Liver (tissue), 8 donors: ENCODE measurements at regions not wholly inside any gene's neighbourhood (a gene's known extent, or its start where the extent isn't known, plus 50 kb on each side); places are given as distances from the start of the nearest gene placed in this dataset.

Experiments
- DNase-seq: peaks from one replicate; pipeline ENCODE4 v3.0.0-alpha.2; 2017; ENCODE audit warnings: low spot score
- H3K27ac ChIP-seq, 2 donors: one replicate each; pipeline ENCODE4 v1.7.0; 2013; ENCODE audit warnings: inconsistent platforms in 2 of 2, low read length in 2 of 2, control low read depth in 1 of 2, low read depth in 1 of 2, mild to moderate bottlenecking in 1 of 2
- H3K27me3 ChIP-seq, 4 donors: one replicate each; pipeline versions ENCODE4 v1.6.1 to v1.7.0; 2013; ENCODE audit warnings: low read length in 3 of 4, inconsistent platforms in 1 of 4, mild to moderate bottlenecking in 1 of 4, moderate library complexity in 1 of 4; ENCODE audit not compliant: control insufficient read depth in 4 of 4, insufficient read depth in 4 of 4
- H3K36me3 ChIP-seq, 4 donors: one replicate each; pipeline versions ENCODE4 v1.6.1 to v1.7.0; 2013; ENCODE audit warnings: low read length in 3 of 4, mild to moderate bottlenecking in 3 of 4, low read depth in 1 of 4, moderate library complexity in 1 of 4; ENCODE audit not compliant: control insufficient read depth in 4 of 4, insufficient read depth in 3 of 4
- H3K4me1 ChIP-seq, 4 donors: one replicate each; pipeline versions ENCODE4 v1.6.1 to v1.7.0; 2013; ENCODE audit warnings: low read length in 3 of 4, mild to moderate bottlenecking in 3 of 4, moderate library complexity in 1 of 4; ENCODE audit not compliant: control insufficient read depth in 4 of 4, insufficient read depth in 4 of 4
- H3K4me3 ChIP-seq, 3 donors: one replicate each; pipeline versions ENCODE4 v1.6.1 to v1.7.0; 2013; ENCODE audit warnings: low read length in 3 of 3, control low read depth in 1 of 3, low read depth in 1 of 3, mild to moderate bottlenecking in 1 of 3
- H3K9ac ChIP-seq, 2 donors: one replicate each; pipeline ENCODE4 v1.7.0; 2013; ENCODE audit warnings: low read length in 2 of 2, mild to moderate bottlenecking in 2 of 2, moderate library complexity in 2 of 2, control low read depth in 1 of 2, low read depth in 1 of 2
- H3K9me3 ChIP-seq, 4 donors: one replicate each; pipeline versions ENCODE4 v1.6.1 to v1.7.0; 2013; ENCODE audit warnings: low read length in 3 of 4; ENCODE audit not compliant: control insufficient read depth in 4 of 4
- EGR1 ChIP-seq, 2 donors: IDR thresholded peaks; 2 replicates each; pipeline ENCODE4 v1.6.1; 2016 to 2018; ENCODE audit warnings: antibody characterized with exemption in 2 of 2, low read depth in 2 of 2
- FOXA1 ChIP-seq: IDR thresholded peaks from 2 replicates; pipeline ENCODE4 v1.6.1; 2016; ENCODE audit warnings: antibody characterized with exemption
- GABPA ChIP-seq, 2 donors: IDR thresholded peaks in 1 of 2; conservative IDR thresholded peaks in 1 of 2; 2 replicates each; pipeline ENCODE4 v1.6.1; 2016; ENCODE audit warnings: antibody characterized with exemption in 2 of 2, mild to moderate bottlenecking in 1 of 2, moderate library complexity in 1 of 2
- HNF4A ChIP-seq, 2 donors: conservative IDR thresholded peaks; 2 replicates each; pipeline ENCODE4 v1.6.1; 2016; ENCODE audit warnings: antibody characterized with exemption in 2 of 2, mild to moderate bottlenecking in 2 of 2
- HNF4G ChIP-seq: IDR thresholded peaks from 2 replicates; pipeline ENCODE4 v1.6.1; 2016; ENCODE audit warnings: antibody characterized with exemption
- JUND ChIP-seq, 2 donors: IDR thresholded peaks; 2 replicates each; pipeline ENCODE4 v1.6.1; 2016; ENCODE audit warnings: antibody characterized with exemption in 2 of 2
- NR2F2 ChIP-seq: IDR thresholded peaks from 2 replicates; pipeline ENCODE4 v1.6.1; 2016; ENCODE audit warnings: antibody characterized with exemption
- RAD21 ChIP-seq, 2 donors: IDR thresholded peaks; 2 replicates each; pipeline ENCODE4 v1.6.1; 2016; ENCODE audit warnings: antibody characterized with exemption in 2 of 2, mild to moderate bottlenecking in 2 of 2
- RXRA ChIP-seq, 2 donors: IDR thresholded peaks; 2 replicates each; pipeline ENCODE4 v1.6.1; 2017 to 2018; ENCODE audit warnings: antibody characterized with exemption in 2 of 2, mild to moderate bottlenecking in 1 of 2
- SP1 ChIP-seq: IDR thresholded peaks from 2 replicates; pipeline ENCODE4 v1.6.1; 2018; ENCODE audit warnings: antibody characterized with exemption, mild to moderate bottlenecking
- TAF1 ChIP-seq: conservative IDR thresholded peaks from 2 replicates; pipeline ENCODE4 v1.6.1; 2016; ENCODE audit warnings: antibody characterized with exemption, mild to moderate bottlenecking
- YY1 ChIP-seq: IDR thresholded peaks from 2 replicates; pipeline ENCODE4 v1.6.1; 2016; ENCODE audit warnings: antibody characterized with exemption, mild to moderate bottlenecking
- WGBS: extraction: QIAGEN DNeasy Blood & Tissue Kit; methylation state at CpG from one replicate; pipeline ENCODE4 v1.1.7; 2013; 5-methylcytosine and 5-hydroxymethylcytosine counted together
- TF ChIP-seq, protein P1 (sequence below): IDR thresholded peaks from 2 replicates; pipeline ENCODE4 v1.6.1; 2016; ENCODE audit warnings: antibody characterized with exemption, mild to moderate bottlenecking
- TF ChIP-seq, protein P2 (sequence below): IDR thresholded peaks from 2 replicates; pipeline ENCODE4 v1.6.1; 2016; ENCODE audit warnings: antibody characterized with exemption
- TF ChIP-seq, protein P3 (sequence below): fragments of 150-350 bp; IDR thresholded peaks from 2 replicates; pipeline ENCODE4 v1.5.1; 2017; ENCODE audit warnings: improper control_type of control experiment, low read depth, low read length; ENCODE audit not compliant: missing input control
- TF ChIP-seq, protein P4 (sequence below): IDR thresholded peaks from 2 replicates; pipeline ENCODE4 v1.6.1; 2016; ENCODE audit warnings: antibody characterized with exemption
- donor health status: healthy.
- donor health status: healthy.
- donor health status: healthy.
- donor health status: healthy.
- donor health status: healthy.

DNA sequence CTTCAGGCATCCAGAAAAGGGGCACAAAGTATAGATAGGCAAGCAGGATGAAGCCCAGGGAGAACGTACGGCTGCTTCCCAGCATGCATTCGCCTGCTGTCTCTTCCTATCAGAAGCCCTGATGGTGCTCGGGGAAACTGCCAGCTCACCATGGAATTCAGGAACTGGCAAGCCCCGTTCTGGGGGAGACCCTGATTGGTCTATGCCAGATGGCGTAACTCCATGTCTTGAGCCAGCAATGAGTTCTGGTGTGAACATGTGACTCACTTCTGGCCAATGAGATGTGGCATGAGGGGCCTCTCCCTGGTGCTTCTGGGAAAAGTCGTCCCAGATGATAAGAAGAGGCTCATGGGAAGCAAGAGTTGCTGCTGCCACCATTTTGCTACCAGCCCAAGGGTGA is 270.8 kb downstream of the BCL11B start:
- no peaks in the 10 kb centered on the region for H3K4me1 ChIP-seq
- no peak overlapping the region for H3K9ac ChIP-seq
- no peaks in the 10 kb centered on the region for H3K27me3 ChIP-seq
- H3K36me3 ChIP-seq: no peaks in the 10 kb centered on the region
- WGBS: 80% methylated on average over 7 of the region's 7 CpGs
- no peaks in the 10 kb centered on the region for H3K9me3 ChIP-seq
- no peak for DNase-seq
- H3K4me3 ChIP-seq: no peak overlapping the region
- TF ChIP-seq, protein P1, sequence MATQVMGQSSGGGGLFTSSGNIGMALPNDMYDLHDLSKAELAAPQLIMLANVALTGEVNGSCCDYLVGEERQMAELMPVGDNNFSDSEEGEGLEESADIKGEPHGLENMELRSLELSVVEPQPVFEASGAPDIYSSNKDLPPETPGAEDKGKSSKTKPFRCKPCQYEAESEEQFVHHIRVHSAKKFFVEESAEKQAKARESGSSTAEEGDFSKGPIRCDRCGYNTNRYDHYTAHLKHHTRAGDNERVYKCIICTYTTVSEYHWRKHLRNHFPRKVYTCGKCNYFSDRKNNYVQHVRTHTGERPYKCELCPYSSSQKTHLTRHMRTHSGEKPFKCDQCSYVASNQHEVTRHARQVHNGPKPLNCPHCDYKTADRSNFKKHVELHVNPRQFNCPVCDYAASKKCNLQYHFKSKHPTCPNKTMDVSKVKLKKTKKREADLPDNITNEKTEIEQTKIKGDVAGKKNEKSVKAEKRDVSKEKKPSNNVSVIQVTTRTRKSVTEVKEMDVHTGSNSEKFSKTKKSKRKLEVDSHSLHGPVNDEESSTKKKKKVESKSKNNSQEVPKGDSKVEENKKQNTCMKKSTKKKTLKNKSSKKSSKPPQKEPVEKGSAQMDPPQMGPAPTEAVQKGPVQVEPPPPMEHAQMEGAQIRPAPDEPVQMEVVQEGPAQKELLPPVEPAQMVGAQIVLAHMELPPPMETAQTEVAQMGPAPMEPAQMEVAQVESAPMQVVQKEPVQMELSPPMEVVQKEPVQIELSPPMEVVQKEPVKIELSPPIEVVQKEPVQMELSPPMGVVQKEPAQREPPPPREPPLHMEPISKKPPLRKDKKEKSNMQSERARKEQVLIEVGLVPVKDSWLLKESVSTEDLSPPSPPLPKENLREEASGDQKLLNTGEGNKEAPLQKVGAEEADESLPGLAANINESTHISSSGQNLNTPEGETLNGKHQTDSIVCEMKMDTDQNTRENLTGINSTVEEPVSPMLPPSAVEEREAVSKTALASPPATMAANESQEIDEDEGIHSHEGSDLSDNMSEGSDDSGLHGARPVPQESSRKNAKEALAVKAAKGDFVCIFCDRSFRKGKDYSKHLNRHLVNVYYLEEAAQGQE: no peak
- no peak for TF ChIP-seq YY1
- no peak for TF ChIP-seq JUND (IDR thresholded peaks at IDR 0.05)
- no peak for TF ChIP-seq TAF1
- no peak for TF ChIP-seq RAD21 (IDR thresholded peaks at IDR 0.05)
- no peak for TF ChIP-seq FOXA1
- no peak for TF ChIP-seq HNF4G
- no peak for TF ChIP-seq NR2F2
- TF ChIP-seq, protein P2, sequence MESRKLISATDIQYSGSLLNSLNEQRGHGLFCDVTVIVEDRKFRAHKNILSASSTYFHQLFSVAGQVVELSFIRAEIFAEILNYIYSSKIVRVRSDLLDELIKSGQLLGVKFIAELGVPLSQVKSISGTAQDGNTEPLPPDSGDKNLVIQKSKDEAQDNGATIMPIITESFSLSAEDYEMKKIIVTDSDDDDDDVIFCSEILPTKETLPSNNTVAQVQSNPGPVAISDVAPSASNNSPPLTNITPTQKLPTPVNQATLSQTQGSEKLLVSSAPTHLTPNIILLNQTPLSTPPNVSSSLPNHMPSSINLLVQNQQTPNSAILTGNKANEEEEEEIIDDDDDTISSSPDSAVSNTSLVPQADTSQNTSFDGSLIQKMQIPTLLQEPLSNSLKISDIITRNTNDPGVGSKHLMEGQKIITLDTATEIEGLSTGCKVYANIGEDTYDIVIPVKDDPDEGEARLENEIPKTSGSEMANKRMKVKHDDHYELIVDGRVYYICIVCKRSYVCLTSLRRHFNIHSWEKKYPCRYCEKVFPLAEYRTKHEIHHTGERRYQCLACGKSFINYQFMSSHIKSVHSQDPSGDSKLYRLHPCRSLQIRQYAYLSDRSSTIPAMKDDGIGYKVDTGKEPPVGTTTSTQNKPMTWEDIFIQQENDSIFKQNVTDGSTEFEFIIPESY: no peak
- TF ChIP-seq, protein P3, sequence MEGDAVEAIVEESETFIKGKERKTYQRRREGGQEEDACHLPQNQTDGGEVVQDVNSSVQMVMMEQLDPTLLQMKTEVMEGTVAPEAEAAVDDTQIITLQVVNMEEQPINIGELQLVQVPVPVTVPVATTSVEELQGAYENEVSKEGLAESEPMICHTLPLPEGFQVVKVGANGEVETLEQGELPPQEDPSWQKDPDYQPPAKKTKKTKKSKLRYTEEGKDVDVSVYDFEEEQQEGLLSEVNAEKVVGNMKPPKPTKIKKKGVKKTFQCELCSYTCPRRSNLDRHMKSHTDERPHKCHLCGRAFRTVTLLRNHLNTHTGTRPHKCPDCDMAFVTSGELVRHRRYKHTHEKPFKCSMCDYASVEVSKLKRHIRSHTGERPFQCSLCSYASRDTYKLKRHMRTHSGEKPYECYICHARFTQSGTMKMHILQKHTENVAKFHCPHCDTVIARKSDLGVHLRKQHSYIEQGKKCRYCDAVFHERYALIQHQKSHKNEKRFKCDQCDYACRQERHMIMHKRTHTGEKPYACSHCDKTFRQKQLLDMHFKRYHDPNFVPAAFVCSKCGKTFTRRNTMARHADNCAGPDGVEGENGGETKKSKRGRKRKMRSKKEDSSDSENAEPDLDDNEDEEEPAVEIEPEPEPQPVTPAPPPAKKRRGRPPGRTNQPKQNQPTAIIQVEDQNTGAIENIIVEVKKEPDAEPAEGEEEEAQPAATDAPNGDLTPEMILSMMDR: no peak
- no peak for TF ChIP-seq EGR1 (IDR thresholded peaks at IDR 0.05; ENCODE audit: low read depth in 2 of 2)
- TF ChIP-seq RXRA (IDR thresholded peaks at IDR 0.05): no peak
- TF ChIP-seq GABPA (IDR thresholded peaks at IDR 0.05 in 1 of 2, conservative IDR thresholded peaks at IDR 0.05 in 1 of 2): no peak
- TF ChIP-seq, protein P4, sequence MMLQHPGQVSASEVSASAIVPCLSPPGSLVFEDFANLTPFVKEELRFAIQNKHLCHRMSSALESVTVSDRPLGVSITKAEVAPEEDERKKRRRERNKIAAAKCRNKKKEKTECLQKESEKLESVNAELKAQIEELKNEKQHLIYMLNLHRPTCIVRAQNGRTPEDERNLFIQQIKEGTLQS: no peak
- no peak overlapping the region for H3K27ac ChIP-seq

DNA sequence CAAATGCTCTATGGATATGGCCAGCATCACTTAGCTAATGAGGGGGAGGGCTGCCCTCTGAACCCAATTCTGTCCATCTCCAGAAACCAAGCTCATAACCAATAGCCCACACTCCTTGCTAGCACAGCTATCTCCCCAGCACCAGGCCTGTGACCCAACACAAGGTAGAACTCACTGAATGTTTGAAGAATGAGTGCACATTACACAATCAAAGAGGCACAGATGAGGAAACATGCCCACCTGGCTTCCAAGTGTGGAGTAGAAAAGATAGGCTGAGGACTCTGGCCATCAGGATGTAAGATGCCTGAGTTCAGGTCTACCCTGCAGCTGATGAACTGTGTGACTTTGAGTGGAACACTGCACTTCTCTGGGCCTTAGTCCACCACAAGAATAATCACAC is 268.4 kb downstream of the BCL11B start:
- H3K36me3 ChIP-seq: no peaks in the 10 kb centered on the region
- H3K4me1 ChIP-seq: no peaks in the 10 kb centered on the region
- no peaks in the 10 kb centered on the region for H3K9me3 ChIP-seq
- no peak overlapping the region for H3K4me3 ChIP-seq
- no peak overlapping the region for H3K9ac ChIP-seq
- TF ChIP-seq, protein P4: no peak
- no peak for TF ChIP-seq HNF4A (conservative IDR thresholded peaks at IDR 0.05)
- TF ChIP-seq, protein P2: no peak
- TF ChIP-seq JUND (IDR thresholded peaks at IDR 0.05): no peak
- no peak for TF ChIP-seq SP1
- TF ChIP-seq, protein P3: no peak
- TF ChIP-seq YY1: no peak
- H3K27me3 ChIP-seq: no peaks in the 10 kb centered on the region
- no peak overlapping the region for H3K27ac ChIP-seq
- DNase-seq: no peak
